Stimulated activated CD4-positive, alpha-beta T cell treated with anti-CD3 and anti-CD28 coated beads, Interleukin-1b, Interleukin-23, amount 100 ng/mL, for 1 hour (primary cell): ENCODE measurements at regions not wholly inside any gene's neighbourhood (a gene's known extent, or its start where the extent isn't known, plus 50 kb on each side); places are given as distances from the start of the nearest gene placed in this dataset.
"Not testable (repeated sequence)": the region's sequence is repeated elsewhere in the genome, so short reads cannot be mapped to it uniquely, and the experiment has no call there.

ENCODE experiments used
- DNase-seq, 2 donors: peaks; one replicate each; pipeline ENCODE4 v3.0.0-alpha.2; 2020; ENCODE audit warnings: low read depth in 2 of 2

- DNase-seq, result no peak
Observed at GRCh38 chr13:88223958-88224357, 552.8 kb downstream of the SLITRK5 start.

GRCh38 chr13:88235441-88235840, 564.3 kb downstream of the SLITRK5 start:
- DNase-seq, result no peak

GRCh38 chr13:88246239-88246638, 575.1 kb downstream of the SLITRK5 start:
- DNase-seq, result no peak

GRCh38 chr13:88248393-88248792, 577.2 kb downstream of the SLITRK5 start:
- no peak for DNase-seq

GRCh38 chr13:88257706-88258105, 586.5 kb downstream of the SLITRK5 start:
- DNase-seq, result no peak

GRCh38 chr13:88263808-88264207, 592.6 kb downstream of the SLITRK5 start:
- no peak for DNase-seq

- no peak for DNase-seq
Observed at GRCh38 chr13:88281841-88282240, 610.7 kb downstream of the SLITRK5 start.

- no peak for DNase-seq
Observed at GRCh38 chr13:88285329-88285728, 614.2 kb downstream of the SLITRK5 start.

GRCh38 chr13:88288326-88288725, 617.2 kb downstream of the SLITRK5 start:
- DNase-seq, result no peak

- not testable (repeated sequence) for DNase-seq
Observed at GRCh38 chr13:88291731-88292130, 620.6 kb downstream of the SLITRK5 start.

- DNase-seq, result no peak
Observed at GRCh38 chr13:88294368-88294767, 623.2 kb downstream of the SLITRK5 start.

GRCh38 chr13:88303157-88303556, 632.0 kb downstream of the SLITRK5 start:
- no peak for DNase-seq

GRCh38 chr13:88303605-88304004, 632.4 kb downstream of the SLITRK5 start:
- DNase-seq, result no peak

- DNase-seq, result no peak
Observed at GRCh38 chr13:88314496-88314895, 643.3 kb downstream of the SLITRK5 start.

- DNase-seq, result no peak
Observed at GRCh38 chr13:88329066-88329465, 657.9 kb downstream of the SLITRK5 start.

- no peak for DNase-seq
Observed at GRCh38 chr13:88339271-88339741, 668.1 kb downstream of the SLITRK5 start.

- no peak for DNase-seq
Observed at GRCh38 chr13:88345171-88345847, 674.1 kb downstream of the SLITRK5 start.

GRCh38 chr13:88360761-88361160, 689.6 kb downstream of the SLITRK5 start:
- no peak for DNase-seq

GRCh38 chr13:88369866-88370265, 698.7 kb downstream of the SLITRK5 start:
- no peak for DNase-seq

- DNase-seq, result no peak
Observed at GRCh38 chr13:88376760-88377388, 705.7 kb downstream of the SLITRK5 start.

GRCh38 chr13:88377852-88378251, 706.7 kb downstream of the SLITRK5 start:
- no peak for DNase-seq

GRCh38 chr13:88384542-88384941, 713.4 kb downstream of the SLITRK5 start:
- no peak for DNase-seq

- DNase-seq, result no peak
Observed at GRCh38 chr13:88395804-88396203, 724.6 kb downstream of the SLITRK5 start.

GRCh38 chr13:88411696-88412095, 740.5 kb downstream of the SLITRK5 start:
- DNase-seq, result no peak
